H1 (cell line): ENCODE measurements at regions not wholly inside any gene's neighbourhood (a gene's known extent, or its start where the extent isn't known, plus 50 kb on each side); places are given as distances from the start of the nearest gene placed in this dataset.

ENCODE experiments used
- CTCF ChIA-PET: fragments of 300-600 bp; sonication (Branson Sonifier 250); formaldehyde crosslinking; loops from one replicate; lab custom pipeline; 2021; ENCODE audit not compliant: partially characterized antibody; lab: Charles Lee
- POLR2A ChIA-PET: fragments of 300-600 bp; sonication (Branson Sonifier 250); formaldehyde crosslinking; loops from one replicate; lab custom pipeline; 2021; ENCODE audit warnings: inconsistent platforms; ENCODE audit not compliant: partially characterized antibody; lab: Charles Lee
- DNase-seq, 2 experiments: peaks; one replicate each; pipeline versions ENCODE4 v3.0.0 to v3.0.0-alpha.2; 2010 to 2022; ENCODE audit warnings: low spot score in 2 of 2, low read depth in 1 of 2, mixed read lengths in 1 of 2
- FAIRE-seq: peaks from 2 replicates; lab custom pipeline; 2011; peaks lifted over from hg19 to GRCh38; lab: Jason Lieb, UNC
- H2AFZ ChIP-seq: 2 replicates; pipeline ENCODE4 v1.8.1; 2012; ENCODE audit warnings: low read length, inconsistent platforms
- H2AK5ac ChIP-seq: 2 replicates; pipeline ENCODE4 v1.6.1; 2013; ENCODE audit warnings: low read depth, low read length
- H2BK120ac ChIP-seq: replicated peaks from 2 replicates; pipeline ENCODE3; 2013; ENCODE audit warnings: low read depth, low read length, inconsistent platforms
- H2BK12ac ChIP-seq: 2 replicates; pipeline ENCODE4 v1.6.1; 2013; ENCODE audit warnings: low read depth, low read length
- H2BK15ac ChIP-seq: 2 replicates; pipeline ENCODE4 v1.6.1; 2013; ENCODE audit warnings: low read length
- H2BK20ac ChIP-seq: 2 replicates; pipeline ENCODE4 v1.6.1; 2013; ENCODE audit warnings: low read length
- H2BK5ac ChIP-seq: 2 replicates; pipeline ENCODE4 v1.6.1; 2013; ENCODE audit warnings: low read depth, low read length
- H3K14ac ChIP-seq: 2 replicates; pipeline ENCODE4 v1.6.1; 2013; ENCODE audit warnings: inconsistent platforms; ENCODE audit not compliant: insufficient read length
- H3K18ac ChIP-seq: 2 replicates; pipeline ENCODE4 v1.6.1; 2013; ENCODE audit warnings: low read length; ENCODE audit errors: extremely low read depth
- H3K23ac ChIP-seq: 2 replicates; pipeline ENCODE4 v1.6.1; 2013; ENCODE audit warnings: inconsistent platforms; ENCODE audit not compliant: insufficient read length
- H3K23me2 ChIP-seq: 2 replicates; pipeline ENCODE4 v1.6.1; 2013; ENCODE audit warnings: low read depth, low read length
- H3K27ac ChIP-seq: 2 replicates; pipeline ENCODE4 v1.6.1; 2011; ENCODE audit warnings: low read depth, low read length, inconsistent platforms
- H3K27me3 ChIP-seq, 4 experiments: replicated peaks in 1 of 4; 1 replicate in 1 of 4; 2 replicates in 3 of 4; pipeline versions ENCODE4 v1.6.1 to v1.8.1; 2011 to 2013; ENCODE audit warnings: low read length in 3 of 4, mild to moderate bottlenecking in 3 of 4, inconsistent platforms in 2 of 4, mixed read lengths in 2 of 4, moderate library complexity in 1 of 4; ENCODE audit not compliant: control insufficient read depth in 3 of 4, insufficient read depth in 3 of 4; ENCODE audit errors: extremely low read depth in 1 of 4
- H3K36me3 ChIP-seq, 4 experiments: 2 replicates each; pipeline versions ENCODE4 v1.6.1 to v1.8.1; 2011 to 2013; ENCODE audit warnings: mild to moderate bottlenecking in 4 of 4, low read length in 3 of 4, moderate library complexity in 2 of 4, control low read depth in 1 of 4, inconsistent platforms in 1 of 4; ENCODE audit not compliant: insufficient read depth in 4 of 4, control insufficient read depth in 2 of 4
- H3K4ac ChIP-seq: replicated peaks from 2 replicates; pipeline ENCODE3; 2013; ENCODE audit warnings: low read length, low read depth, mixed read lengths, inconsistent platforms; ENCODE audit not compliant: insufficient read length
- H3K4me1 ChIP-seq, 4 experiments: replicated peaks in 1 of 4; 1 replicate in 1 of 4; 2 replicates in 3 of 4; pipeline versions ENCODE4 v1.6.1 to v1.8.1; 2011 to 2013; ENCODE audit warnings: low read length in 3 of 4, inconsistent platforms in 2 of 4, mixed read lengths in 1 of 4; ENCODE audit not compliant: insufficient read depth in 4 of 4, control insufficient read depth in 3 of 4
- H3K4me2 ChIP-seq, 2 experiments: 2 replicates each; pipeline versions ENCODE4 v1.6.1 to v1.8.1; 2011 to 2013; ENCODE audit warnings: low read depth in 2 of 2, low read length in 2 of 2, control low read depth in 1 of 2, inconsistent platforms in 1 of 2, mild to moderate bottlenecking in 1 of 2; ENCODE audit not compliant: insufficient read depth in 1 of 2
- H3K4me3 ChIP-seq, 4 experiments: fragments of 200-600, 300-600 bp in 1 of 4; sonication (generic), shearing (Covaris generic), sonication (Bioruptor Twin) in 1 of 4; 2 replicates each; pipeline versions ENCODE4 v1.5.1 to v1.8.1; 2011 to 2016; ENCODE audit warnings: low read length in 4 of 4, low read depth in 3 of 4, control low read depth in 2 of 4, inconsistent platforms in 2 of 4, mild to moderate bottlenecking in 2 of 4, mixed read lengths in 1 of 4, moderate library complexity in 1 of 4; ENCODE audit not compliant: insufficient read depth in 2 of 4; ENCODE audit errors: extremely low read depth in 1 of 4
- H3K56ac ChIP-seq: replicated peaks from 2 replicates; pipeline ENCODE3; 2013; ENCODE audit warnings: low read depth, mild to moderate bottlenecking, mixed read lengths, low read length, inconsistent platforms; ENCODE audit not compliant: insufficient read length
- H3K79me1 ChIP-seq: 2 replicates; pipeline ENCODE4 v1.6.1; 2013; ENCODE audit warnings: low read depth, low read length, control low read depth
- H3K79me2 ChIP-seq, 2 experiments: 2 replicates each; pipeline versions ENCODE4 v1.6.1 to v1.8.1; 2012 to 2013; ENCODE audit warnings: low read length in 2 of 2, mild to moderate bottlenecking in 2 of 2, inconsistent platforms in 1 of 2; ENCODE audit not compliant: insufficient read depth in 2 of 2, control insufficient read depth in 1 of 2
- H3K9ac ChIP-seq, 4 experiments: replicated peaks in 1 of 4; 1 replicate in 1 of 4; 2 replicates in 3 of 4; pipeline versions ENCODE4 v1.6.1 to v1.8.1; 2011 to 2013; ENCODE audit warnings: low read depth in 3 of 4, low read length in 3 of 4, control low read depth in 2 of 4, mild to moderate bottlenecking in 2 of 4, moderate library complexity in 2 of 4, inconsistent platforms in 1 of 4; ENCODE audit errors: extremely low read depth in 1 of 4
- H3K9me3 ChIP-seq, 2 experiments: 2 replicates each; pipeline versions ENCODE4 v1.6.1 to v1.8.1; 2012 to 2013; ENCODE audit warnings: mild to moderate bottlenecking in 2 of 2, moderate library complexity in 2 of 2, control low read depth in 1 of 2, inconsistent platforms in 1 of 2, low read depth in 1 of 2, low read length in 1 of 2, mixed read lengths in 1 of 2; ENCODE audit not compliant: insufficient read depth in 2 of 2
- H4K20me1 ChIP-seq, 2 experiments: replicated peaks in 1 of 2; 2 replicates each; pipeline versions ENCODE3 to v1.8.1; 2011 to 2013; ENCODE audit warnings: inconsistent platforms in 2 of 2, low read length in 2 of 2, mild to moderate bottlenecking in 1 of 2; ENCODE audit not compliant: insufficient read depth in 2 of 2, control insufficient read depth in 1 of 2
- H4K5ac ChIP-seq: 2 replicates; pipeline ENCODE4 v1.6.1; 2013; ENCODE audit warnings: low read length, low read depth, mixed read lengths, inconsistent platforms; ENCODE audit not compliant: insufficient read length
- H4K8ac ChIP-seq: 2 replicates; pipeline ENCODE4 v1.8.0; 2013; ENCODE audit warnings: mild to moderate bottlenecking, moderate library complexity, low read length, inconsistent platforms; ENCODE audit not compliant: insufficient read depth; ENCODE audit errors: extremely low read depth
- H4K91ac ChIP-seq: replicated peaks from 2 replicates; pipeline ENCODE3; 2013; ENCODE audit warnings: low read length, mixed read lengths, inconsistent platforms; ENCODE audit not compliant: insufficient read length
- EGR1 ChIP-seq: IDR thresholded peaks from 2 replicates; pipeline ENCODE4 v1.6.1; 2011; ENCODE audit warnings: low read depth, low read length, borderline replicate concordance
- FOSL1 ChIP-seq: IDR thresholded peaks from 2 replicates; pipeline ENCODE4 v1.6.1; 2011; ENCODE audit warnings: mild to moderate bottlenecking, low read depth, low read length, moderate library complexity; ENCODE audit not compliant: insufficient read depth
- JUN ChIP-seq: IDR thresholded peaks from 2 replicates; pipeline ENCODE4 v1.6.1; 2011; ENCODE audit warnings: low read depth, mild to moderate bottlenecking, improper control_type of control experiment, low read length
- SP1 ChIP-seq: IDR thresholded peaks from 2 replicates; pipeline ENCODE4 v1.6.1; 2011; ENCODE audit warnings: low read depth, low read length
- WGBS, 2 experiments: shearing (Covaris generic) in 1 of 2; methylation state at CpG; one replicate each; pipeline versions ENCODE4 v1.1.6 to v1.1.7; 2013 to 2015; ENCODE audit warnings: low lambda C conversion rate in 2 of 2, mixed read lengths in 2 of 2, inconsistent platforms in 1 of 2, low coverage in 1 of 2, missing lambda C conversion rate in 1 of 2; ENCODE audit not compliant: insufficient replicate concordance in 2 of 2, insufficient coverage in 1 of 2, insufficient read length in 1 of 2; ENCODE audit errors: extremely low coverage in 1 of 2, missing lambda C conversion rate in 1 of 2; 5-methylcytosine and 5-hydroxymethylcytosine counted together

GRCh38 chr3:81308306-81308705, 453.1 kb downstream of the GBE1 start:
- DNase-seq = no peak

More at GRCh38 chr3:81308306-81308705, 453.1 kb downstream of the GBE1 start:
- WGBS, 2 experiments = 100% methylated on average over 1 of the region's 1 CpG; no CpG with 5 or more reads in 1 of the 2 experiments
- no peak overlapping the region for H3K4me3 ChIP-seq
- no peak overlapping the region for H3K23ac ChIP-seq
- CTCF ChIA-PET = no interaction called here
- no peak overlapping the region for H4K5ac ChIP-seq
- H4K8ac ChIP-seq = no peak overlapping the region
- H2BK12ac ChIP-seq = no peak overlapping the region
- no peaks in the 10 kb centered on the region for H3K27me3 ChIP-seq
- no peak overlapping the region for H3K4ac ChIP-seq
- no peak overlapping the region for H4K91ac ChIP-seq
- H3K4me2 ChIP-seq = no peak overlapping the region
- no peak for FAIRE-seq
- no peak overlapping the region for H2BK5ac ChIP-seq
- no peak for TF ChIP-seq JUN
- TF ChIP-seq FOSL1 = no peak
- TF ChIP-seq SP1 = no peak
- no peak for TF ChIP-seq EGR1
- TF ChIP-seq, all 59 proteins: peak for 0
- Histone ChIP-seq H2AFZ (no peak overlapping the region), H2BK15ac (no peak overlapping the region), H3K79me1 (no peaks in the 10 kb centered on the region), H3K36me3 (no peaks in the 10 kb centered on the region), H2BK20ac (no peak overlapping the region), H3K9ac (no peak overlapping the region), H3K18ac (no peak overlapping the region), H2BK120ac (no peak overlapping the region), H3K79me2 (no peaks in the 10 kb centered on the region), H3K56ac (no peak overlapping the region), H4K20me1 (no peaks in the 10 kb centered on the region), H3K14ac (no peak overlapping the region), H3K23me2 (0 out of 2 replicates have a peak, but pooled peaks cover 1% of the 10 kb centered on the region), H2AK5ac (no peak overlapping the region), H3K9me3 (no peaks in the 10 kb centered on the region), H3K4me1 (no peaks in the 10 kb centered on the region), H3K27ac (no peak overlapping the region)
- POLR2A ChIA-PET = no interaction called here
